Activated CD4-positive, alpha-beta T cell treated with anti-CD3 and anti-CD28 coated beads for 36 hours (primary cell): ENCODE measurements at regions not wholly inside any gene's neighbourhood (a gene's known extent, or its start where the extent isn't known, plus 50 kb on each side); places are given as distances from the start of the nearest gene placed in this dataset.

Experiments used
- ATAC-seq: fragments of 200-7000 bp; cut with Tn5 transposase; one replicate; pipeline ENCODE4 v1.10.0; 2021; ENCODE audit warnings: mild to moderate bottlenecking, moderate library complexity
- CTCF ChIA-PET: fragments of 350-600 bp; sonication (Branson Sonifier 250); formaldehyde crosslinking; loops from one replicate; lab custom pipeline; 2021; ENCODE audit warnings: antibody characterized with exemption; lab: Charles Lee
- POLR2A ChIA-PET: fragments of 350-600 bp; sonication (Branson Sonifier 250); formaldehyde crosslinking; loops from one replicate; lab custom pipeline; 2021; ENCODE audit warnings: antibody characterized with exemption, inconsistent platforms; lab: Charles Lee
- DNase-seq: peaks from one replicate; pipeline ENCODE4 v3.0.0-alpha.2; 2020
- H3K27ac Mint-ChIP-seq: one replicate; pipeline ENCODE4 v1.8.0; 2021; ENCODE audit warnings: mixed read lengths
- H3K27me3 Mint-ChIP-seq: one replicate; pipeline ENCODE4 v1.8.0; 2021; ENCODE audit warnings: mixed read lengths
- H3K36me3 Mint-ChIP-seq: one replicate; pipeline ENCODE4 v1.8.0; 2021; ENCODE audit warnings: low read depth, mixed read lengths
- H3K4me1 Mint-ChIP-seq: one replicate; pipeline ENCODE4 v1.8.0; 2021; ENCODE audit warnings: mixed read lengths
- H3K4me3 Mint-ChIP-seq: one replicate; pipeline ENCODE4 v1.8.0; 2021; ENCODE audit warnings: mild to moderate bottlenecking, moderate library complexity, mixed read lengths
- H3K9me3 Mint-ChIP-seq: one replicate; pipeline ENCODE4 v1.8.0; 2021; ENCODE audit warnings: low read depth, mixed read lengths
- intact Hi-C, 2 experiments: fragments of 100-400 bp; cut with DNase I in 1 of 2; cut with micrococcal nuclease in 1 of 2; formaldehyde crosslinking; loops; one replicate each; pipeline versions ENCODE4 v1.14.2 to v1.15.1; 2022 to 2024; cut with DNase I, micrococcal nuclease

DNA sequence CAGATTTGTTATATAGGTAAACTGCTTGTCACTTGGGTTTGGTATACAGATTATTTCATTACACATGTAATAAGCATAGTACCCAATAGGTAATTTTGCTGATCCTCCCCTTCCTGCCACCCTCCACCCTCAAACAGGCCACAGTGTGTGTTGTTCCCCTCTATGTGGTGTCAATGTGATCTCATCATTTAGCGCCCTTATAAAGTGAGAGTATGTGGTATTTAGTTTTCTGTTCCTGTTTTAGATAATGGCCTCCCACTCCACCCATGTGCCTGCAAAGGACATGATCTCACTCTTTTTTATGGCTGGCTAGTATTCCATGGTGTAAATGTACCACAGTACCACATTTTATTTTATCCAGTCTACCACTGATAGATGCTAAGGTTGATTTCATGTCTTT is 522.1 kb upstream of the LRRC7 start:
- H3K4me3 Mint-ChIP-seq = no peak overlapping the region
- CTCF ChIA-PET = interaction anchor here (0.6 kb wide), 1 partner anchor 1678 kb away, joined by 4 read pairs; no protein-coding TSS in a partner anchor
- intact Hi-C loops = no loop called here
- ATAC-seq = no peak
- peaks cover 12% of the 10 kb centered on the region for H3K9me3 Mint-ChIP-seq
- H3K36me3 Mint-ChIP-seq = no peaks in the 10 kb centered on the region
- POLR2A ChIA-PET = no interaction called here
- H3K4me1 Mint-ChIP-seq = no peaks in the 10 kb centered on the region
- no peaks in the 10 kb centered on the region for H3K27me3 Mint-ChIP-seq
- DNase-seq = no peak
- H3K27ac Mint-ChIP-seq = no peak overlapping the region

DNA sequence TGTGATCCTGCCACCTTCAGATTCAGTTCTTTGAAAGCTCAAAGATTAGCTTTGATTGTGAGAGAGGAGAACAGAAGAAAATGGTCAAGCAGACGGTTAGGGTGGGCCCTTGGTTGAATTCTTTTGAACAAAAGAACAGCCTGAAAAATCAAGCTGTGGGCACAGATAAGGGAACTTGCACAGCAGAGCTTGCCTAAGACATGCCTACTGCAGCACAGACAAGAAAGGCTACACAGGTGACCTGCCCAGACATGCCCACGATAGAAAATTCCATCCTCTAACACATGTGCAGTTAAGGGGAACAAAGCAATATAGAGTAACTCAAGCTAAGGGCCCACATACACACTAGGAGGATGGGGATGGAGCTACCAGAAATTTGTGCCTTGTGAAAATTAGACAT is 512.5 kb upstream of the LRRC7 start:
- ATAC-seq = no peak
- peaks cover 6% of the 10 kb centered on the region for H3K9me3 Mint-ChIP-seq
- CTCF ChIA-PET = no interaction called here

DNA sequence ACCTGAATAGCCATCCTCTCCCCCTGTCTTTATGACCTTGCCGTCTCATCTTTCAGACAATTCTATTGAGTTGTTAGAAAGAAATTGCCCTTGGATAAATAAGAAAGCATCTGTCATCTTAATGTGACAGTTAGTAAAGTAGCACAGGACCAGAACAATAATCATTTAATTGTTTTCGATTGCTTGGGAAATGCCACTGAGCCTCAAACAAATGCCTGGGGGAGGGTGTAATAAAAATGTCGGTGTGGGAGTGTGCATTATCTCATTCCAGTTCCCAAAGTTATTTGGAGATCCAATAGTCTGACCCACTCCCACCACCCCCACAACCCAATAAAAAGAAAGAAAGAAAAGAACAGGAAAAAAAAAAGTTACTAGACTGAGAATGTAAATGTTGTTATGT is 509.3 kb upstream of the LRRC7 start:
- Mint-ChIP-seq H3K9me3 (no peaks in the 10 kb centered on the region), H3K4me1 (no peaks in the 10 kb centered on the region), H3K27ac (no peak overlapping the region), H3K27me3 (no peaks in the 10 kb centered on the region), H3K4me3 (no peak overlapping the region), H3K36me3 (no peaks in the 10 kb centered on the region)
- intact Hi-C loops = no loop called here
- CTCF ChIA-PET = no interaction called here
- POLR2A ChIA-PET = no interaction called here
- DNase-seq (no peak), ATAC-seq (no peak)

More for the DNA sequence above, 512.5 kb upstream of the LRRC7 start:
- no peaks in the 10 kb centered on the region for H3K4me1 Mint-ChIP-seq
- POLR2A ChIA-PET = no interaction called here
- no peaks in the 10 kb centered on the region for H3K27me3 Mint-ChIP-seq
- H3K27ac Mint-ChIP-seq = no peak overlapping the region
- intact Hi-C loops = no loop called here
- H3K36me3 Mint-ChIP-seq = no peaks in the 10 kb centered on the region
- no peak overlapping the region for H3K4me3 Mint-ChIP-seq
- DNase-seq = no peak

DNA sequence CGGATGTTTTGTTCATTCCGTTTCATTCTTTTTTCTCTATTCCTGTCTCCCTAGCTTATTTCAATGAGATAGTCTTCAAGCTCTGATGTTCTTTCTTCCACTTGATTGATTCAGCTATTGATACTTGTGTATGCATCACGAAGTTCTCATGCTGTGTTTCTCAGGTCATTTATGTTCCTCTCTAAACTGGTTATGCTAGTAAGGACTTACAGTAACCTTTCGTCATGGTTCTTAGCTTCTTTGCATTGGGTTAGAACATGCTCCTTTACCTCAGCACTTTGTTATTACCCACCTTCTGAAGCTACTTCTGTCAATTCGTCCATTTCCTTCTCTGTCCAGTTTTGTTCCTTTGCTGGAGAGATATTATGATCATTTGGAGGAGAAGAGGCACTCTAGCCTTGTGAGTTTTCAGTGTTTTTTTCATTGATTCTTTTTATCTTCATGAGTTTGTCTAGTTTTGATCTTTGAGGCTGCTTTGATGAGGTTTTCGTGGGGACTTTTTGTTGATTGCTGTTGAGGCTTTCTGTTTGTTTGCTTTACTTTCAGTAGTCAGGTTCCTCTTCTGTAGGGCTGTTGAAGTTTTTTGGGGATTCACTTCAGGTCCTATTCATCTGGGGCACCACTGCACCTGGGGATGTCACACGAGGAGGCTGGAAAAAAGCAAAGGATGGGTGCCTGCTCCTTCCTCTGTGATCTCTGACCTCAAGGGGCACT is 496.9 kb upstream of the LRRC7 start:
- intact Hi-C loops = no loop called here
- Mint-ChIP-seq H3K4me1 (no peaks in the 10 kb centered on the region), H3K4me3 (no peak overlapping the region), H3K36me3 (no peaks in the 10 kb centered on the region), H3K27me3 (no peaks in the 10 kb centered on the region), H3K9me3 (peaks cover 15% of the 10 kb centered on the region), H3K27ac (no peak overlapping the region)
- ATAC-seq (no peak), DNase-seq (no peak)
- CTCF ChIA-PET = no interaction called here
- POLR2A ChIA-PET = no interaction called here

DNA sequence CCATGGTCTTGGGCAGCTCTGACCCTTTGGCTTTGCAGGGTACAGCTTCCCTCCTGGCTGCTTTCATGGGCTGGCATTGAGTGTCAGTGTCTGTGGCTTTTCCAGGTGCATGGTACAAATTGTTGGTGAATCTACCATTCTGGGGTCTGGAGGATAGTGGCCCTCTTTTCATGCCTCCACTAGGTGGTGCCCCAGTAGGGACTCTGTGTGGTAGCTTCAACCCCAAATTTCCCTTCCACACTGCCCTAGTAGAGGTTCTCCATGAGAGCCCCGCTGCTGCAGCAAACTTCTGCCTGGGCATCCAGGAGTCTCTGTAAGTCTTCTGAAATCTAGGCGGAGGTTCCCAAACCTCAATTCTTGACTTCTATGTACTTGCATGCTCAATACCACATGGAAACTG is 494.5 kb upstream of the LRRC7 start:
- no peaks in the 10 kb centered on the region for H3K4me1 Mint-ChIP-seq
- no peaks in the 10 kb centered on the region for H3K36me3 Mint-ChIP-seq
- DNase-seq (no peak), ATAC-seq (no peak)
- no peaks in the 10 kb centered on the region for H3K27me3 Mint-ChIP-seq
- intact Hi-C loops = no loop called here
- POLR2A ChIA-PET = no interaction called here
- peaks cover 13% of the 10 kb centered on the region for H3K9me3 Mint-ChIP-seq
- CTCF ChIA-PET = interaction anchor here (0.7 kb wide), 1 partner anchor 94 kb away, joined by 4 read pairs; no protein-coding TSS in a partner anchor
- no peak overlapping the region for H3K4me3 Mint-ChIP-seq
- no peak overlapping the region for H3K27ac Mint-ChIP-seq

DNA sequence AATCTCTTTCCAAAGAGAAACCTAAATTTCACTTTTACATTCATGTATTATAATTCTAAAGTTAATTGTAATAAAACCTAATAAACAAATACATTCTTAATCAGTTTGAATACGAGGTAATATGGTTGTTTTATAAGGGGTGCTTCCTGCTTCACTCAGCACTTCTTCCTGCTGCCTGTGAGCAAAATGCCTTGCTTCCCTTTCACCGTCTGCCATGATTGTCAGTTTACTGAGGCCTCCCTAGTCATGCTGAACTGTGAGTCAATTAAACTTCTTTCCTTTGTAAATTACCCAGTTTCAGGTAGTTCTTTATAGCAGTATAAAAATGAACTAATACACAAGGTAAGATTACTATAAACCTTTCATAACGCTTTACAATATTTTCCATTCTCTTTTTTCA is 491.1 kb upstream of the LRRC7 start:
- Mint-ChIP-seq H3K9me3 (peaks cover 7% of the 10 kb centered on the region), H3K27ac (no peak overlapping the region), H3K4me3 (no peak overlapping the region), H3K4me1 (no peaks in the 10 kb centered on the region), H3K27me3 (no peaks in the 10 kb centered on the region), H3K36me3 (no peaks in the 10 kb centered on the region)
- intact Hi-C loops = no loop called here
- ATAC-seq = no peak
- no peak for DNase-seq
- CTCF ChIA-PET = no interaction called here
- POLR2A ChIA-PET = no interaction called here

DNA sequence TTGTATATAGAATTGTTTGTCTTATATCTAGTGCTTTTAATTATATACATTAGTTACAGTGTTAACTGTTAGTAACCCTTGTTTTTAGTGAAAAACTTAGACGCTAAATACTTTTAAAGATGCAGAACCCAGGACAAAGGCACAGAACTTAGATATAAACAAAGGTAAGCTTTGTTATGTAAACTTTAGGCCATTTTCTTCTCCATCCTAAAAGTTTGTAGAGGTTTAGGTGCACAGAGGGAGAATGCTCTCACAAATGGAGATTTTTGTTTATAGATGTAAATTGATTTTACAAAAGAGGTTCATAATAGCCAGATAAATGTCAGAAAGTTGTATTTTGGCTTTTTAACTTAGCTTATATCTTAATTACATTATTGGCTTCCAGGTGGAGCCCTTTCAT is 490.5 kb upstream of the LRRC7 start:
- no peak overlapping the region for H3K4me3 Mint-ChIP-seq
- H3K4me1 Mint-ChIP-seq = no peaks in the 10 kb centered on the region
- DNase-seq = no peak
- intact Hi-C loops = no loop called here
- ChIA-PET POLR2A (no interaction called here), CTCF (no interaction called here)
- H3K36me3 Mint-ChIP-seq = no peaks in the 10 kb centered on the region
- H3K27me3 Mint-ChIP-seq = no peaks in the 10 kb centered on the region
- ATAC-seq = no peak
- no peak overlapping the region for H3K27ac Mint-ChIP-seq
- H3K9me3 Mint-ChIP-seq = peaks cover 6% of the 10 kb centered on the region

DNA sequence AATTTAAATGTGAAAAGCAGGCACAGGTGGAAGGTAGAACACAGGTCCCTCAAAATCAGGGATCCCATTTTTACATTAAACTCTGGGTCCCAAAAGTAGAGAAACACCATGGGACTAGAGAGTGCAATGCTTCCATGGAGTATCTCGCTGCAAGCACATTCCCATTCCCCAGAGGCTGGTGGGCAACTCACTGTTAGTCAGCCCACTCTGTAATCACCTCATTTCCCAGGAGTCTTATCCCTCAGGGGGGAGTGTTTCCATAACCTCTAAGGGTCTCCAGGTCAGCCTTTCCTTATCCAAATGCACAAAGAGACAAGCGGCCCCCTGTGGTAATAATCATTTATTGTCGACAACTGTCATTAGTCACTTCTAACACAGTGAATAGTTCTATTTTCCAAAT is 490.1 kb upstream of the LRRC7 start:
- Mint-ChIP-seq H3K36me3 (no peaks in the 10 kb centered on the region), H3K27ac (no peak overlapping the region), H3K27me3 (no peaks in the 10 kb centered on the region), H3K4me1 (no peaks in the 10 kb centered on the region), H3K4me3 (no peak overlapping the region), H3K9me3 (peaks cover 3% of the 10 kb centered on the region)
- ChIA-PET CTCF (no interaction called here), POLR2A (no interaction called here)
- DNase-seq (no peak), ATAC-seq (no peak)
- intact Hi-C loops = no loop called here

DNA sequence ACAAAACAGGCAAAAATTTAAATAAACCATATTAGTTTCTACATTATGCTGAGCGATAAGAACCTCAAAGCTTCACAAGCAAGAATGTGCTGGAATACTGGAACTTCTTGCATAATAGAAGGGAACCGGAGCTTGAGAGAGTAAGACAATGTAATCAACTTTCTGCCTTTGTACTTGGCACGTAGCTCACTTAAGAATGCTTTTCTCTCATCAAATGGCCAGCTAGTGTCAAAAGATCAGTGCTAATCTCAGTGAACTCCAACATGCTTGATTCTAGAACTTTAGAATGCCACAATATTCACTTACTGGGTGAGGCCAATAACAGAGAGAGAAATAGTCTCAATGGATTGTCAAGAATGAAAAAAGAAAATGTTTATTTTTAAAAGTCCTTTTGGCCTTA is 486.1 kb upstream of the LRRC7 start:
- intact Hi-C loops = no loop called here
- DNase-seq = no peak
- no peak overlapping the region for H3K4me3 Mint-ChIP-seq
- ChIA-PET POLR2A (no interaction called here), CTCF (no interaction called here)
- ATAC-seq = no peak
- H3K9me3 Mint-ChIP-seq = peaks cover 6% of the 10 kb centered on the region
- no peaks in the 10 kb centered on the region for H3K4me1 Mint-ChIP-seq
- H3K27me3 Mint-ChIP-seq = no peaks in the 10 kb centered on the region
- no peak overlapping the region for H3K27ac Mint-ChIP-seq
- no peaks in the 10 kb centered on the region for H3K36me3 Mint-ChIP-seq

DNA sequence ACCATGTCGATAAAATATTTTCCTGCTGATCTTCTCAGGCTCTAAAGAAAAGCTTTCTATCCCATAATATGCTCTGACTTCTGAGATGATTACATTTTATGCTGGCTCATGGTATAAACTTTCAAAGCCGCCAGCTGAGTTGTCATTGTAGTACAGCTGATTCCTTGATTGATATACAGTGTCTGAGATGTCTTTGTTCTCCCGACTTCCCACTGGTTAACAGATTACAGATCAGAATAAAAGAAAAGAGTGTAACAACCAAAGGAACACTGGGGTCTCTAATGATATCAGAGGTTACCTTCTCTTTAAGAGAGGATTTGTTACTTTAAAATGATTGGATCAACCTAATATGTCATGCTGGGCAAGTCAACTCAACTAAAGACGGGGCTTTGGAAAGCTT is 485.4 kb upstream of the LRRC7 start:
- no peak overlapping the region for H3K27ac Mint-ChIP-seq
- ChIA-PET CTCF (no interaction called here), POLR2A (no interaction called here)
- ATAC-seq = no peak
- H3K36me3 Mint-ChIP-seq = no peaks in the 10 kb centered on the region
- no peak overlapping the region for H3K4me3 Mint-ChIP-seq
- intact Hi-C loops = no loop called here
- H3K9me3 Mint-ChIP-seq = peaks cover 6% of the 10 kb centered on the region
- no peaks in the 10 kb centered on the region for H3K4me1 Mint-ChIP-seq
- DNase-seq = no peak
- H3K27me3 Mint-ChIP-seq = no peaks in the 10 kb centered on the region

DNA sequence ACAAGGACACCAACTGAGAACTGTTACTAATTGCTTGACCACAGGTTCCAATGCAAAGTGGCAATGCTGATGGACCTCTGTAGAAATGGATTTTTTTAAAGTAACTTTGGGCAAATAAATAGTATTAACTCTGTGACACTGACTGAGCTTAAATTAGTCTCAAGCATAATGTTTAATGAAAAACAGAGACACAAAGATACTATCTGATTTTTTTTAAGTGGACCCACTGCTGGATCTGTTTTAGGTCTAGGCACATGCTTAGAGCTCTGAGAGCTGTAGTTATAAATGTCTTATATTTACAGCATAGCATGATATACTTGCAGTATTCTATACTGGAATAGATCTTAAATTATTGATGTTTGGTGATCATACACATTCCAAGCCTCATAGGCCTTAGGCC is 481.6 kb upstream of the LRRC7 start:
- ATAC-seq (no peak), DNase-seq (no peak)
- ChIA-PET CTCF (interaction anchor here (0.6 kb wide), 1 partner anchor 826 kb away, joined by 3 read pairs; no protein-coding TSS in a partner anchor), POLR2A (no interaction called here)
- H3K9me3 Mint-ChIP-seq = peaks cover 13% of the 10 kb centered on the region
- H3K4me3 Mint-ChIP-seq = no peak overlapping the region
- no peaks in the 10 kb centered on the region for H3K4me1 Mint-ChIP-seq
- no peak overlapping the region for H3K27ac Mint-ChIP-seq
- intact Hi-C loops = no loop called here
- H3K27me3 Mint-ChIP-seq = no peaks in the 10 kb centered on the region
- H3K36me3 Mint-ChIP-seq = no peaks in the 10 kb centered on the region

DNA sequence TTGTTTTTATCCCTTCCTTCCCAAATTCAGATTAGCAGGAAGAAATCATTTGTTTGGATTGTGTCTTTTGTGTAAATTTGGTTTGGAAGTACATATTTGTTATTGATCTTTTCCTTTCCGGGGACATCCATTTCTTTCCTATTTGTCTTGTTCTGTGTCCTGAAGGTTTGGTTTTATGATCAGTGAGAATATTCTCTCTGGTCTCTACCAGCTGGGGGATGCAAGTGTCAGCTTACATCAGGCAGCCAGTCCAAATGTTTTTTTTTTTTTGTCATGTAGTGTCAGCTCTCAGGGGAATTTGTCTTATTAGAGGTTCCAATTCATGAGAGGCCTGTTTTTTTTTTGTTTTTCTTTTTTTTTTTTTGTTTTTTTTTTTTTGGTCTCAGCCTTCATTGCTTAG is 479.2 kb upstream of the LRRC7 start:
- CTCF ChIA-PET = no interaction called here

More for the DNA sequence above, 479.2 kb upstream of the LRRC7 start:
- Mint-ChIP-seq H3K27ac (no peak overlapping the region), H3K4me1 (no peaks in the 10 kb centered on the region), H3K36me3 (no peaks in the 10 kb centered on the region), H3K4me3 (no peak overlapping the region), H3K9me3 (peaks cover 13% of the 10 kb centered on the region), H3K27me3 (no peaks in the 10 kb centered on the region)
- intact Hi-C loops = no loop called here
- no peak for DNase-seq
- ATAC-seq = no peak
- POLR2A ChIA-PET = no interaction called here
